ENCODE measurements at regions not wholly inside any gene's neighbourhood (a gene's known extent, or its start where the extent isn't known, plus 50 kb on each side); places are given as distances from the start of the nearest gene placed in this dataset.

- TF ChIP-seq, protein P1, sequence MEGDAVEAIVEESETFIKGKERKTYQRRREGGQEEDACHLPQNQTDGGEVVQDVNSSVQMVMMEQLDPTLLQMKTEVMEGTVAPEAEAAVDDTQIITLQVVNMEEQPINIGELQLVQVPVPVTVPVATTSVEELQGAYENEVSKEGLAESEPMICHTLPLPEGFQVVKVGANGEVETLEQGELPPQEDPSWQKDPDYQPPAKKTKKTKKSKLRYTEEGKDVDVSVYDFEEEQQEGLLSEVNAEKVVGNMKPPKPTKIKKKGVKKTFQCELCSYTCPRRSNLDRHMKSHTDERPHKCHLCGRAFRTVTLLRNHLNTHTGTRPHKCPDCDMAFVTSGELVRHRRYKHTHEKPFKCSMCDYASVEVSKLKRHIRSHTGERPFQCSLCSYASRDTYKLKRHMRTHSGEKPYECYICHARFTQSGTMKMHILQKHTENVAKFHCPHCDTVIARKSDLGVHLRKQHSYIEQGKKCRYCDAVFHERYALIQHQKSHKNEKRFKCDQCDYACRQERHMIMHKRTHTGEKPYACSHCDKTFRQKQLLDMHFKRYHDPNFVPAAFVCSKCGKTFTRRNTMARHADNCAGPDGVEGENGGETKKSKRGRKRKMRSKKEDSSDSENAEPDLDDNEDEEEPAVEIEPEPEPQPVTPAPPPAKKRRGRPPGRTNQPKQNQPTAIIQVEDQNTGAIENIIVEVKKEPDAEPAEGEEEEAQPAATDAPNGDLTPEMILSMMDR (IDR thresholded peaks at IDR 0.05; ENCODE audit: control extremely low read depth, extremely low read depth, low read depth, missing control alignments) = no peak
- no peak for DNase-seq (ENCODE audit: extremely low spot score)
- ChIA-PET POLR2A (no interaction called here), CTCF (no interaction called here)
Observed at GRCh38 chr5:2370626-2371418, 380.7 kb downstream of the IRX2 start.

- POLR2A ChIA-PET = no interaction called here
- no peak for DNase-seq (ENCODE audit: extremely low spot score)
- TF ChIP-seq, protein P1 (IDR thresholded peaks at IDR 0.05; ENCODE audit: control extremely low read depth, extremely low read depth, low read depth, missing control alignments) = no peak
- CTCF ChIA-PET = no interaction called here
Observed at GRCh38 chr5:2369178-2369577, 382.3 kb downstream of the IRX2 start.

DNA sequence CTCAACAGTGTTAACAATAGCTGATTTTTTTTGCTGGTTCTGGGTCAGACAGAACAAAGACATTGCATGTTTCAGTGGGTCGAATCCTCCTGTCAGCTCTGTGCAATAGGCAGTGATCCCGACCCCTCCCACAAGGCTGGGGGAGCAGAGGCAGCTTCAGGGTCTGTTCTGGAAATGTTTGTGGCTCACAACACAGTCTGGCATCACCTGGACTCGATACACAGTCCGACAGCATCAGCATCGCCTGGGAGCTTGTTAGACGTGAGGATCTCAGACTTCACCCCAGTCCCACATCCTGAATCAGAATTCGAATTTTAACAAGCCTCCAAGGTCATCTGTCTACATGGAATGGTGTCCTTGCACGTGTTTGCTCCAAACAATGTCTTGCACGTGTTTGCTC is 384.7 kb downstream of the IRX2 start:
- ChIA-PET CTCF (no interaction called here), POLR2A (no interaction called here)
- TF ChIP-seq, protein P1 (IDR thresholded peaks at IDR 0.05; ENCODE audit: control extremely low read depth, extremely low read depth, low read depth, missing control alignments) = no peak
- DNase-seq (ENCODE audit: extremely low spot score) = no peak

- POLR2A ChIA-PET = no interaction called here
- TF ChIP-seq, protein P1 (IDR thresholded peaks at IDR 0.05; ENCODE audit: control extremely low read depth, extremely low read depth, low read depth, missing control alignments) = no peak
- DNase-seq (ENCODE audit: extremely low spot score) = no peak
- CTCF ChIA-PET = no interaction called here
Observed at GRCh38 chr5:2357309-2357708, 394.2 kb downstream of the IRX2 start.

- ChIA-PET POLR2A (no interaction called here), CTCF (no interaction called here)
- TF ChIP-seq, protein P1 (IDR thresholded peaks at IDR 0.05; ENCODE audit: control extremely low read depth, extremely low read depth, low read depth, missing control alignments) = no peak
- no peak for DNase-seq (ENCODE audit: extremely low spot score)
Observed at GRCh38 chr5:2355859-2356258, 395.6 kb downstream of the IRX2 start.

DNA sequence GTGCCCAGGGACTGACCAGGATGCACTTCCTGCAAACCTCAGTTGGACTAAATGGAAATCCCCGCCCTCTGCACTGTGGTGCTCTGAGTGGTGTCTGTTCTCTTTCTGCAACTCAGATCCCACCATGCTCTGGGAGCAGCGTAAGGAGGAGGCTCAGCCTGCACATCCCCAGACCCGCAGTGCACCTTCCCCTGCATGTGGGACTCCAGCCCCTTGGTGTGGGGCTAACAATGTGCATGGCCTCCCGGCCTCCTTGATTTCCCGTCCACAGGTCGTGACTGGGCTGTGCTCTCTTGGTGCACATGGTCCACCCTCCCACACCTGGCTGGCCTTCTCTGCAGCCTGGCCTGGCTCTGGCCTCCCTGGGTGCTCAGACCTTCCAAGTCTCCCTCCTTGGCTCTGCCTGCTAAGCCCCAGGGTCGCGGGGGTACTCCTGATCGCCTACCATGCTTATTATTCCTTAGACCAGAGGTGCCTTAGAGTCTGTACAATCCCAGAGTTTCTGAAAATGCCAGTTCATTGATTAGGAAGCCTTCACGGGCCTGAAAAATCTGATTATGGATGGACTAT is 397.5 kb downstream of the IRX2 start:
- CTCF ChIA-PET = no interaction called here
- TF ChIP-seq, protein P1 (IDR thresholded peaks at IDR 0.05; ENCODE audit: control extremely low read depth, extremely low read depth, low read depth, missing control alignments) = no peak
- no peak for DNase-seq (ENCODE audit: extremely low spot score)
- POLR2A ChIA-PET = no interaction called here
